ENCODE measurements at regions not wholly inside any gene's neighbourhood (a gene's known extent, or its start where the extent isn't known, plus 50 kb on each side); places are given as distances from the start of the nearest gene placed in this dataset.

- TF ChIP-seq ZFP30 (CRISPR knock-in tag; IDR thresholded peaks at IDR 0.05): no peak
- no peak for TF ChIP-seq BACH2 (CRISPR knock-in tag; IDR thresholded peaks at IDR 0.05; ENCODE audit: borderline replicate concordance)
- no peak for TF ChIP-seq ARNTL (CRISPR knock-in tag; IDR thresholded peaks at IDR 0.05; ENCODE audit: borderline replicate concordance, low read depth)
- no peak for TF ChIP-seq PATZ1 (CRISPR knock-in tag; IDR thresholded peaks at IDR 0.05; ENCODE audit: borderline replicate concordance)
- no peak for TF ChIP-seq TSHZ2 (CRISPR knock-in tag; IDR thresholded peaks at IDR 0.05)
- no peak for TF ChIP-seq GLIS3 (CRISPR knock-in tag; IDR thresholded peaks at IDR 0.05)
- no peak for TF ChIP-seq TCF4 (CRISPR knock-in tag; IDR thresholded peaks at IDR 0.05; ENCODE audit: borderline replicate concordance)
- TF ChIP-seq ZNF8 (CRISPR knock-in tag; IDR thresholded peaks at IDR 0.05): no peak
- TF ChIP-seq POU6F1 (CRISPR knock-in tag; IDR thresholded peaks at IDR 0.05; ENCODE audit: borderline replicate concordance, low read depth): no peak
- TF ChIP-seq ZNF70 (CRISPR knock-in tag; IDR thresholded peaks at IDR 0.05): no peak
- TF ChIP-seq OSR1 (CRISPR knock-in tag; IDR thresholded peaks at IDR 0.05): no peak
- TF ChIP-seq RARB (CRISPR knock-in tag; IDR thresholded peaks at IDR 0.05): no peak
Measured at GRCh38 chr12:124705545-124706138, 138.2 kb upstream of the NCOR2 start.

All from SK-N-SH treated with all-trans-retinoic acid at 6 μM for 48 hours (cell line).